Stimulated activated CD4-positive, alpha-beta T cell treated with anti-CD3 and anti-CD28 coated beads, TNF-alpha, amount 100 ng/mL, for 24 hours (primary cell): ENCODE measurements at regions not wholly inside any gene's neighbourhood (a gene's known extent, or its start where the extent isn't known, plus 50 kb on each side); places are given as distances from the start of the nearest gene placed in this dataset.

Experiments used
- DNase-seq, 3 experiments: peaks; one replicate each; pipeline ENCODE4 v3.0.0-alpha.2; 2020; ENCODE audit warnings: low read depth in 3 of 3

DNA sequence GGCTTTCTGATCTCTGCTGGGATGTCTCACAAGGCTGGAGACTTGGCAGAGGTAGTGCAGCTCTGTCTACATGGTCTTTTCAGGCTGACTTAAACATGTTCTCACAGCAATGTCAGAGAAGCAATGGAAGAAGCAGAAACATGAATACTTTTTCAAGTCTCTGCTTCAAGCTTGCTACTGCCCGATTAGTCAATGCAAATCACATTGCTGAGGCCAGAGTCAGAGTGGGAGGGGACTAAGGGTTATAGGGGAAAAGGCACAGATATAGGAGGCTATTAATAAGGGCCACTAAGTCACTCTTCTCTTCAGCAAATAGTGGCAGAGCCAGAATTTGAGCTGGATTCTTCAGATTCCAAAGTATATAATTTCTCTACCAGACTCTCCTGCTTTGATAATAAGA is 390.5 kb downstream of the TMEM135 start:
- no peak for DNase-seq

DNA sequence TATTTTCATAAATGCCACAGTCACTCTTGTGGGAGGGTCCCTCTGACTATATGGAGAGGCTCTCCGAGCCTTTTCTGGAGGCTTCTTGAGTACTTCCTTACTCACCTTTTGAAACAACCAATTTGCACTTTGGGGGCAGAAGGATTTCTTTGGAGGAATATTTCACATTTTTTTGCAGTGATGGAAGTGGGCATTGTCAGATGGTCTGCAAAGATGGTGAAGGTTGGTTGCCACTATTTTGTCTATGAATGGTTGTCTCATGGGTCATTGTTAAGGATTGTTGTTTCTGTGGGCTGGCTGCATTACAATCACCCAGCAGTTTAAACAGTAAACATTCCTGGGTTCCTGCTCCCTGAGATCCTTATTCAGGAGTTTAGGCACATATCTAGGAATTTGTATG is 388.2 kb downstream of the TMEM135 start:
- no peak for DNase-seq

- no peak for DNase-seq
These were observed 387.7 kb downstream of the TMEM135 start for GRCh38 chr11:87425391-87425790.

DNA sequence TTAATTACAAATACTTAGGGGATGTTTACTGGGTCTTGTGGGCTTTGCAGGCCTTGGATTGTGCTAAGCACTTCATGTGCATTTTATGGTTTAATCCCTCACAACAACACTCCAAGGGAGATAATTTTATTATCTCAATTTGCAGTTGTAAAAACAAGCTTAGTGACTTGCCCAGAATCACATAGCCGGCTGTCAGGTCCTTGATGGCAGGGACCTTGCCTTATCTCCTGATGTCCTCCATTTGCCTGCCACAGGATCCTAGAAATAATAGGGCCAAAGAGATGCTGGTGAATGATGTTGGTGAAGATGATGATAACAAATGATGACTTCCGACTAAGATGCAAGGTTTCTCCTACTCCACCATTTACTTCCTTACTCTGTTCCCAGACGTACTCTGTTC is 385.4 kb downstream of the TMEM135 start:
- no peak for DNase-seq

DNA sequence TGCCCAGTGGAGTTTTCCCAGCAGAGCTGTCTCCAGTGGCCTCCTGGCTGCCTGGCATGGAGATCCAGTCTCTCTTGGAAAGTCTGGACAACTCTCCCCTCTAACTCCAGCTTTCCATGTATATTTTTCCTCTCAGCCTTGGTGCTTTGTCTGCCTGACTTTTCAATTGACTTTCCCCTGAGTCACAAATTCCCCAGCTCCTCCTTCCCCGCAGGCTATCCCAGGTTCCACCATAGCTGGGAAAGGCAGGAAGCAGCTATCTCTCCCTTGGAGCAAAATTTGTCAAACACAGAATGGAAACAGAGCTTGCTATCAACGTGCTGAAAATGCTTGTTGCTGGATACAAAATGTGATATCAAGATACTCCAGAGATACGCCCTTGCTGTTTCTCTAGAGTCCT is 384.8 kb downstream of the TMEM135 start:
- DNase-seq = no peak

- peak in 1 of 3 experiments; percentile 5 for DNase-seq
These were observed 383.7 kb downstream of the TMEM135 start for GRCh38 chr11:87421422-87421821.

GRCh38 chr11:87417951-87418350 is 380.2 kb downstream of the TMEM135 start:
- no peak for DNase-seq

GRCh38 chr11:87405843-87406242 is 368.1 kb downstream of the TMEM135 start:
- DNase-seq = no peak

DNA sequence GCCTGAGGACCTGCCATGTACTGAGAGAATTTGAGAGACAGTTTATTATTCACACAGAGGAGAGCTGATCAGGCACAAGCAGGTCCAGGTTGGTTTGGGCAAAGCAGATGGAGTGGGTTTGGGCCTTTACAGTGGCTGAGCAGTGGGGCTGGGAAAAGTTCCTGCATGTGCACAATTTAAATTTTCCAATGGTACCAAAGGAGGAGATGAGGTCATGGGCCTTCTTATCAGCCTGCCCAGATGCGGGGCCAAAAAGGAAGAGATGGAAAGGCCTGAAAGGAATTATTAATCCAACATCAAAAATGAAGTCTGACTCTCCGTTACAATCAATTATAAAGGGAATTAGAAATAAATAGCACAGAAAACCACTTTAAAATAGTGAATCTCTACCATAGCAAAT is 367.6 kb downstream of the TMEM135 start:
- DNase-seq = no peak

- no peak for DNase-seq
These were observed 363.9 kb downstream of the TMEM135 start for GRCh38 chr11:87401653-87402052.

GRCh38 chr11:87399341-87399740 is 361.6 kb downstream of the TMEM135 start:
- DNase-seq = no peak

GRCh38 chr11:87398931-87399330 is 361.2 kb downstream of the TMEM135 start:
- DNase-seq = no peak

- DNase-seq = no peak
These were observed 359.5 kb downstream of the TMEM135 start for GRCh38 chr11:87397011-87397865.

- DNase-seq = no peak
These were observed 357.2 kb downstream of the TMEM135 start for GRCh38 chr11:87394924-87395323.

DNA sequence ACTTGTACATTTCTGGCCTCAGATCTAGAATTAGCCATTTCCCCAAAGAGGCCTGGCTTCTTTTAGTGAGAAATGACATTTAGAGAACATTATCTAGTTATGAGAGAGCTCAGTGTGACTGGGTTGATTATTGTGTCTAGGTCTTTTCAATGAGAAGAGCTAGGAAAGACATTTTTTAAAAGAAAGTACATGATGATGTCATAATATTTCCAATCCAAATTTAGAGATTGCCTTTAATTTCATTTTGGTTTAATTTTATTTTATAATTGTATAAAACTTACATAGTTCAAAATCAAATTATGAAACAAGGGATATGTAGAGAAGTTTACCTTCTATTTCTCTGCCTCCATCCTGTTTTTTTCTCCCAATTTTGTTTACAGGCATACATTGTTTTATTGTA is 354.9 kb downstream of the TMEM135 start:
- DNase-seq = no peak

GRCh38 chr11:87391496-87391895 is 353.8 kb downstream of the TMEM135 start:
- DNase-seq = no peak

DNA sequence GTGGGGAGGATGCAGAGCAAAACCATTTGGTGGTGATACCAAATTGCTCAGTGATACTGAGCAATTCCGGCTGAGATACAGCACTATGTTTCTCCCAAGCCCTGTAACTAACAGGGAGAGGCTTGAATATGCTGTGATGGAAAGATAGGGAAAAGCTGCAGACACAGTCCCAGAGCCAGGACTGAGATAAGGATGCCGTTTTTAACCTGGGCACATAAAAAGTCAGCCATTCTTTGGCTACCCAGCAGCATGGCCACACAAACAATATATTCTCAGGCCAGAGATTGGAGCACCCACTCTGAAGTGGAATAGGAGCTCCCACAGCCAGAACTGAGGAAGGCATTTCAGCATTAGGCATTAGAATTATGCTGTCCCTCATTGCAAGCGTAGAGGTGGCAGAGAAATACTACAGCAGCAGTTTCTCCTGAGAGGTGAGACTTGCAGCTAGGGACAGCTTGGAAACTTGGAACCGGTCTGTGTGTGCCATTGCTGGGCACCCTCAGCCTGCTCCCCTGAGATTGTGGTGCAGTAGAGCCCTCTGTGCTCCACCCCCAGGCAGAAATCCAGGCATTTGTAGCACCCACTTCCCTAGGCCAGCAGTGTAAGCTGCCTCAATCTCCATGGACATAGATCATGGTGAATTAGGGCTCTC is 346.5 kb downstream of the TMEM135 start:
- no peak for DNase-seq

DNA sequence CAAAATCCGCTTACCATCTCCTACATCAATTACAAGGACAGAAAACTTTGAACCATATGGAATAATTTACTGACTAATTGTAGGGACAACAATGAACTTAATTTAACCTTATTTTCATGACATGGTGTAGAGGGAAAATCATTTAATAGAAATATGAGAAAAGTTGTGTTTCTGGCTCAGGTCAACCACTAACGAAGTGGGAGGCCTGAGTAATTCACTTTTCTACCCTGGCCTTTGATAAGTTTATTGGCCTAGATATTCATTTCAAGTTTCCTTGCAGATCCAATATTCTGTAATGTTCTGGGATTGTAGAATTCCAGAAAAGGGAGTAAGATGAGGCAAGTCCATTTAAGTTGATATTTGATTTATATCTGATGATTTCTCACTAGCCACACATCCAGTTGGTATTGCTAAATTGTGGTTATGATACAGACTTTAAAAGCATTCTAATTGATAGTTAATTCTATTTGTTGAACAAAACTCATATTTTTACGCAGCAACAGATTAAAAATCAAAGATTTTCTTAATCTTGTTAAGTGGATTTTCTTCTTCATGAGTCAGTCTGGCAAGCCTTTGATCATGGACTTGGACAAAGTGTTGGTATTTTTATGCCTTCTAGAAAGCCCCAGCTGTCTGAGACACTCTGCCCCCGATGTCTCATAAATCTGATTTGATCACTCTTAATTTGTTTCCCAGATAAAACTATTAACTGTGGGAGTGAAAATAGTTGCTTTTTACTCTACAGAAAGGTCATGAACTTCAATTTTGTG is 336.5 kb downstream of the TMEM135 start:
- DNase-seq = no peak
